PC-9 (cell line): ENCODE measurements at regions not wholly inside any gene's neighbourhood (a gene's known extent, or its start where the extent isn't known, plus 50 kb on each side); places are given as distances from the start of the nearest gene placed in this dataset.

ENCODE experiments used
- BruUV-seq: library from RNA; stranded (reverse); fragments of 400-500 nt; replicated peaks from 2 replicates; lab custom pipeline; 2021; lab: Mats Ljungman, UMichigan
- CTCF ChIA-PET: fragments of 300-600 bp; sonication (Branson Sonifier 250); formaldehyde crosslinking; loops from one replicate; lab custom pipeline; 2022; ENCODE audit warnings: antibody characterized with exemption; lab: Charles Lee
- POLR2A ChIA-PET: fragments of 300-600 bp; sonication (Branson Sonifier 250); formaldehyde crosslinking; loops from one replicate; lab custom pipeline; 2022; ENCODE audit warnings: antibody characterized with exemption; ENCODE audit not compliant: unreplicated experiment; lab: Charles Lee
- DNase-seq, 2 experiments: peaks; one replicate each; pipeline versions ENCODE4 v3.0.0 to v3.0.0-alpha.2; 2015 to 2022; ENCODE audit warnings: mixed read lengths in 1 of 2
- H2AFZ ChIP-seq: fragments of 200-600 bp; sonication (generic); 2 replicates; pipeline ENCODE4 v1.8.1; 2017; ENCODE audit warnings: antibody characterized with exemption
- H3F3A ChIP-seq: fragments of 200-600 bp; sonication (generic); 2 replicates; pipeline ENCODE4 v1.8.1; 2017; ENCODE audit warnings: antibody characterized with exemption, mild to moderate bottlenecking, low read depth; ENCODE audit not compliant: insufficient read depth
- H3K27ac ChIP-seq: fragments of 200-600 bp; sonication (generic); 2 replicates; pipeline ENCODE4 v1.6.1; 2016; ENCODE audit warnings: mixed run types
- H3K27me3 ChIP-seq: fragments of 200-600 bp; sonication (generic); 2 replicates; pipeline ENCODE4 v1.6.1; 2016; ENCODE audit warnings: low read depth, mixed run types; ENCODE audit not compliant: insufficient read depth
- H3K36me3 ChIP-seq: fragments of 200-600 bp; sonication (generic); 2 replicates; pipeline ENCODE4 v1.6.1; 2016; ENCODE audit warnings: low read depth, mixed run types
- H3K4me1 ChIP-seq: fragments of 200-600 bp; sonication (generic); replicated peaks from 2 replicates; pipeline ENCODE4 v1.6.1; 2016; ENCODE audit warnings: mixed run types; ENCODE audit not compliant: insufficient read depth
- H3K4me2 ChIP-seq: fragments of 200-600 bp; sonication (generic); 2 replicates; pipeline ENCODE4 v1.6.1; 2017; ENCODE audit warnings: mixed run types
- H3K4me3 ChIP-seq: fragments of 200-600 bp; sonication (generic); 2 replicates; pipeline ENCODE4 v1.6.1; 2016; ENCODE audit warnings: mixed run types
- H3K79me2 ChIP-seq: fragments of 200-600 bp; sonication (generic); 2 replicates; pipeline ENCODE4 v1.6.1; 2017; ENCODE audit warnings: low read depth, mixed run types
- H3K9me2 ChIP-seq: fragments of 200-600 bp; sonication (generic); 2 replicates; pipeline ENCODE4 v1.8.1; 2017; ENCODE audit warnings: mild to moderate bottlenecking; ENCODE audit not compliant: insufficient read depth
- H3K9me3 ChIP-seq: fragments of 200-600 bp; sonication (generic); 2 replicates; pipeline ENCODE4 v1.8.1; 2016; ENCODE audit warnings: low read depth; ENCODE audit not compliant: insufficient read depth
- H4K20me1 ChIP-seq: fragments of 200-600 bp; sonication (generic); 2 replicates; pipeline ENCODE4 v1.8.1; 2017; ENCODE audit not compliant: insufficient read depth
- EZH2 ChIP-seq: fragments of 200-600 bp; sonication (generic); IDR thresholded peaks from 2 replicates; pipeline ENCODE4 v1.8.0; 2017; ENCODE audit warnings: antibody characterized with exemption, low read depth
- intact Hi-C: fragments of 100-400 bp; cut with micrococcal nuclease; formaldehyde crosslinking; loops from one replicate; pipeline ENCODE4 v1.10.0; 2022; ENCODE audit not compliant: unreplicated experiment
- TF ChIP-seq, protein P1 (sequence below): fragments of 200-600 bp; sonication (generic); conservative IDR thresholded peaks from 2 replicates; pipeline ENCODE4 v1.6.1; 2017; ENCODE audit warnings: mixed run types, antibody characterized with exemption, mild to moderate bottlenecking, moderate library complexity

DNA sequence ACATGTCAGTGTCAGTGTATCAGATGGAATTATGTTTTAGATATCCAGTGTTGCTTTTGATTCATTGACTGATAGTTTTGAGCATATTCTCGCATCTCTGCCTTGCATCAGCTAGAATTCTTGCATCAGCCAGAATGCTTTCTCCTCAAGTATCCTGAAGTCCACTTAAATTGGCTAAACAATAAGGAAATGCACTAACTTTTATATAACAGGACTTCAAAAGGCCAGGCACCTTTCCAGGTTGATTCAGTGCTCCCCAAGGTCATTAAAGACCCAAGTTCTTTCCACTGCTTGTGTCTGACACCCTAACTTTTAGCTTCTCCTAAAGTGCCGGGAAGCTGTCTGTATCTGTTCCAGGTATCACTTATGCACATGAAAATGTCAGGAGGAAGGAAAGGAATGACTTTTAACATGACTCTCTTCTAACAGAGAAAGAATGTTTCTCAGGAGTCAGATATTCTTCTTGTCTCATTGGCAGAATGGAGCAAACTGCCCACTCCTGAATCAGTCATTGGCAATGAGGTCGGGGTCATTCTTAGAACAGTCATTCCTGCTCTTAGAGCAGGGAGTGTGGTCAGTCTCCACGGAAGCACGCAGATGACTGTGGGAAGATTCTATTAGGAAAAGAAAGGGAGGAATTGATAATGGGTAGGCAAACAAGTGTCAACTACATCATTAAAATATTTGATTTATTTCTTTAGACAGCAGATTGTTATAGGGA is 92.9 kb upstream of the TLL1 start:
- Histone ChIP-seq H3K79me2 (no peaks in the 10 kb centered on the region), H3K36me3 (no peaks in the 10 kb centered on the region), H3F3A (no peaks in the 10 kb centered on the region), H3K4me1 (no peaks in the 10 kb centered on the region), H3K27me3 (no peaks in the 10 kb centered on the region), H3K9me3 (no peaks in the 10 kb centered on the region), H3K4me3 (no peak overlapping the region), H3K9me2 (no peaks in the 10 kb centered on the region), H3K27ac (no peak overlapping the region), H2AFZ (no peak overlapping the region), H4K20me1 (no peaks in the 10 kb centered on the region), H3K4me2 (no peak overlapping the region)
- BruUV-seq = no TSS peak
- TF ChIP-seq, protein P1, sequence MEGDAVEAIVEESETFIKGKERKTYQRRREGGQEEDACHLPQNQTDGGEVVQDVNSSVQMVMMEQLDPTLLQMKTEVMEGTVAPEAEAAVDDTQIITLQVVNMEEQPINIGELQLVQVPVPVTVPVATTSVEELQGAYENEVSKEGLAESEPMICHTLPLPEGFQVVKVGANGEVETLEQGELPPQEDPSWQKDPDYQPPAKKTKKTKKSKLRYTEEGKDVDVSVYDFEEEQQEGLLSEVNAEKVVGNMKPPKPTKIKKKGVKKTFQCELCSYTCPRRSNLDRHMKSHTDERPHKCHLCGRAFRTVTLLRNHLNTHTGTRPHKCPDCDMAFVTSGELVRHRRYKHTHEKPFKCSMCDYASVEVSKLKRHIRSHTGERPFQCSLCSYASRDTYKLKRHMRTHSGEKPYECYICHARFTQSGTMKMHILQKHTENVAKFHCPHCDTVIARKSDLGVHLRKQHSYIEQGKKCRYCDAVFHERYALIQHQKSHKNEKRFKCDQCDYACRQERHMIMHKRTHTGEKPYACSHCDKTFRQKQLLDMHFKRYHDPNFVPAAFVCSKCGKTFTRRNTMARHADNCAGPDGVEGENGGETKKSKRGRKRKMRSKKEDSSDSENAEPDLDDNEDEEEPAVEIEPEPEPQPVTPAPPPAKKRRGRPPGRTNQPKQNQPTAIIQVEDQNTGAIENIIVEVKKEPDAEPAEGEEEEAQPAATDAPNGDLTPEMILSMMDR = no peak
- no peak for TF ChIP-seq EZH2
- DNase-seq = no peak
- ChIA-PET POLR2A (no interaction called here), CTCF (no interaction called here)
- intact Hi-C loops = no loop called here

DNA sequence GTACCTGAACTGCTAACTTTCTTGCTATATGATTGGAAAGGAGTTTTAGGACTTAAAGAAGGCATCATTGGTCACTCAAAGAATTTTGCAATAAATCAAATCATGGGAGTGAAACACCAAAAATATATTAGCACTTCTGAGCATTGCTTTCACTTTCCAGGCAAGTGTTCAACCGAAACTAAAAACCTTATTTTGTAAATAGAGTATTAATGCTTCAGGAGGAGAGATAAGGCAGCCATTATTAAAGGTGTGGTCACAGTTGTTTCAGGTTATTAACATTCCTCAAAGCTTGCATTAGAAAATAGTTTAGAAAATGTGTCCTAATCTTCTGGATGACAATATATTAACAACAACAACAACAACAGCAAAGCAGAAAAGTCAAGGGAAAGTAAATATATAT is 92.3 kb upstream of the TLL1 start:
- Histone ChIP-seq H2AFZ (no peak overlapping the region), H3K9me2 (no peaks in the 10 kb centered on the region), H3K79me2 (no peaks in the 10 kb centered on the region), H3K4me3 (no peak overlapping the region), H3F3A (no peaks in the 10 kb centered on the region), H3K4me1 (no peaks in the 10 kb centered on the region), H3K27me3 (no peaks in the 10 kb centered on the region), H3K36me3 (no peaks in the 10 kb centered on the region), H3K27ac (no peak overlapping the region), H3K9me3 (no peaks in the 10 kb centered on the region), H3K4me2 (no peak overlapping the region), H4K20me1 (no peaks in the 10 kb centered on the region)
- intact Hi-C loops = no loop called here
- no peak for TF ChIP-seq EZH2
- TF ChIP-seq, protein P1 = no peak
- ChIA-PET POLR2A (no interaction called here), CTCF (no interaction called here)
- DNase-seq = no peak
- no TSS peak for BruUV-seq

DNA sequence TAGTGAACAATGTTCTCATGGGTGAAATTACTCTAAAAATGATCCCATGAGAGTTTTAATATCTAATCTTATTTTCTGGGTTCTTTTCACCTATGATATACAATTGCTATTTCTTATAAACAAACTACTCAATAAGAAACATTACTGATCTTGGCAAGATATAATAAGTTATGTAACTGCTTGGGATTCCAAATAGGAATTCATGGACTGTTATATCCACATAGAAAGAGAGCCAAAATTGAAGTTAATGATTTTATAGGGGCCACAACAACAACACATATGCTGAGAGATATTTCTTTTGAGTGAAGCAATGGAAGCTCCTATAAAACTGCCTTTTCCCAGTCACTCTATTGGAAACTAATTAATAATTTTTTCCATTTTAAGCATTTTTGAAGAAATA is 90.4 kb upstream of the TLL1 start:
- intact Hi-C loops = no loop called here
- POLR2A ChIA-PET = no interaction called here
- CTCF ChIA-PET = no interaction called here
- TF ChIP-seq, protein P1 = no peak
- TF ChIP-seq EZH2 = no peak
- Histone ChIP-seq H4K20me1 (no peaks in the 10 kb centered on the region), H3K4me2 (no peak overlapping the region), H3K36me3 (no peaks in the 10 kb centered on the region), H3K9me3 (no peaks in the 10 kb centered on the region), H2AFZ (no peak overlapping the region), H3K4me3 (no peak overlapping the region), H3K9me2 (no peaks in the 10 kb centered on the region), H3K27me3 (no peaks in the 10 kb centered on the region), H3K79me2 (no peaks in the 10 kb centered on the region), H3F3A (no peaks in the 10 kb centered on the region), H3K27ac (no peak overlapping the region), H3K4me1 (no peaks in the 10 kb centered on the region)
- DNase-seq = no peak
- no TSS peak for BruUV-seq
